DOHH2 (cell line): ENCODE measurements at regions not wholly inside any gene's neighbourhood (a gene's known extent, or its start where the extent isn't known, plus 50 kb on each side); places are given as distances from the start of the nearest gene placed in this dataset.

ENCODE experiments used
- H3F3A ChIP-seq: fragments of 200-600 bp; sonication (generic), shearing (Covaris generic); 2 replicates; pipeline ENCODE4 v1.6.0; 2016; ENCODE audit warnings: antibody characterized with exemption, mild to moderate bottlenecking; ENCODE audit not compliant: control insufficient read depth, insufficient read depth
- H3K27ac ChIP-seq: fragments of 200-600 bp; sonication (generic); 2 replicates; pipeline ENCODE4 v1.5.1; 2014; ENCODE audit warnings: low read depth, mild to moderate bottlenecking, low read length, moderate library complexity
- H3K27me3 ChIP-seq: fragments of 200-600 bp; sonication (generic); 2 replicates; pipeline ENCODE4 v1.6.1; 2014; ENCODE audit warnings: mild to moderate bottlenecking, low read length, mixed read lengths; ENCODE audit not compliant: control insufficient read depth
- H3K36me3 ChIP-seq: fragments of 200-600 bp; sonication (generic); 2 replicates; pipeline ENCODE4 v1.6.1; 2014; ENCODE audit warnings: mild to moderate bottlenecking, low read length, moderate library complexity, mixed read lengths; ENCODE audit not compliant: control insufficient read depth
- H3K4me1 ChIP-seq: fragments of 200-600 bp; sonication (generic); 2 replicates; pipeline ENCODE4 v1.6.1; 2014; ENCODE audit warnings: mild to moderate bottlenecking, low read length, mixed read lengths; ENCODE audit not compliant: control insufficient read depth
- H3K4me2 ChIP-seq: fragments of 200-600 bp; sonication (generic); 2 replicates; pipeline ENCODE4 v1.6.0; 2014; ENCODE audit warnings: mild to moderate bottlenecking, low read length, moderate library complexity
- H3K4me3 ChIP-seq: fragments of 200-600 bp; sonication (generic); 2 replicates; pipeline ENCODE4 v1.5.1; 2014; ENCODE audit warnings: mild to moderate bottlenecking, low read length, mixed read lengths
- H3K79me2 ChIP-seq: fragments of 200-600 bp; sonication (generic); 2 replicates; pipeline ENCODE4 v1.6.1; 2014; ENCODE audit warnings: mild to moderate bottlenecking, low read length, mixed read lengths; ENCODE audit not compliant: control insufficient read depth
- H3K9me2 ChIP-seq: fragments of 200-600 bp; sonication (generic); replicated peaks from 2 replicates; pipeline ENCODE4 v1.6.1; 2014; ENCODE audit warnings: mild to moderate bottlenecking, low read length, mixed read lengths; ENCODE audit not compliant: control insufficient read depth
- H3K9me3 ChIP-seq: fragments of 200-600 bp; sonication (generic); 2 replicates; pipeline ENCODE4 v1.6.1; 2014; ENCODE audit warnings: antibody characterized with exemption, low read length, mixed read lengths; ENCODE audit not compliant: control insufficient read depth, insufficient read depth
- H4K20me1 ChIP-seq: fragments of 200-600 bp; sonication (generic); 2 replicates; pipeline ENCODE4 v1.6.0; 2014; ENCODE audit warnings: low read depth, mild to moderate bottlenecking, antibody characterized with exemption, low read length, moderate library complexity; ENCODE audit not compliant: control insufficient read depth, insufficient read depth
- EZH2phosphoT487 ChIP-seq: fragments of 200-600 bp; sonication (generic); IDR thresholded peaks from 2 replicates; pipeline ENCODE4 v1.6.1; 2017; ENCODE audit warnings: borderline replicate concordance, mild to moderate bottlenecking, antibody characterized with exemption, low read length, moderate library complexity, mixed read lengths
- TF ChIP-seq, protein P1 (sequence below): fragments of 200-600 bp; sonication (generic); IDR thresholded peaks from one replicate; pipeline ENCODE4 v1.5.1; 2014; ENCODE audit warnings: antibody characterized with exemption, mild to moderate bottlenecking, low read depth, low read length; ENCODE audit not compliant: poor library complexity, severe bottlenecking

DNA sequence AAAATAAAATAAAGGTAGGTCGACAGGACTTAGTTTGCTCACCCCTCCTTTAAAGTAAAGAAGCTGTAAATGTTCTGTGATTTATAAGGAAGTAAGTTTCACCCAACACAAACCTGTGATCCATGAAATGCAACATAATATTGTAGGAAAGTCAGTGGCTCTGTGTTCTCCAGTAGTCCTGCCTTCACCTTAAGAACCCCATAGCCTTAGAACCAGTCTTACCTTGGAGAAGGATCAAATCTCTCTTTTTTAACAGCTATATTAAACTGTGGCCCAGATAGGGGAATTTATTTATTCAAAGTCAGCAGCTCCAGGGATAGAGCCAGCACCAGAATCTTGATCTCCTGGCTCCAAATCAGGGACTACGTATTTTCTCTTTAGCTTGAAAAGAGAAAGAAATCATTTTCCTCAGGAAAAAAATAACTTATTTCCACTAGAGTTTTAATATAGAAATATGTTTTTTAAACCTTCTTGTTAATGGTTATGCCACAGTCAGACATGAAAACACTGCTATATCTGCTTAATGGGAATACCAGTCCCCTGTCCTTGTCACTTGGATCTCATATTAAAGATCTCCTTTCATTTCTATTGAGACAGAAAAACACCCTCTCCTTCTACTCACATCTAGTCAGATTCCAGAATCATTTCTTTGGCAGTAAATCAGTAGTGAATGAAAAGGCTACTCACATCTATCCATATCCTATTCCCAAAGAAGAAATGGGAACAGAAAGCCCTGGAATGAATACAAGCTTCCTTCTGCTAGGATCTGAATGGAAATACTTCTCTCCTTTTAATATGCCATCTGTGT lies 269.2 kb upstream of the TNC start:
- H3F3A ChIP-seq: no peaks in the 10 kb centered on the region
- H3K27ac ChIP-seq: no peak overlapping the region
- no peaks in the 10 kb centered on the region for H3K9me2 ChIP-seq
- no peaks in the 10 kb centered on the region for H3K36me3 ChIP-seq
- no peaks in the 10 kb centered on the region for H3K27me3 ChIP-seq
- no peak overlapping the region for H3K4me2 ChIP-seq
- H4K20me1 ChIP-seq: no peaks in the 10 kb centered on the region
- no peaks in the 10 kb centered on the region for H3K79me2 ChIP-seq
- no peaks in the 10 kb centered on the region for H3K4me1 ChIP-seq
- TF ChIP-seq, protein P1, sequence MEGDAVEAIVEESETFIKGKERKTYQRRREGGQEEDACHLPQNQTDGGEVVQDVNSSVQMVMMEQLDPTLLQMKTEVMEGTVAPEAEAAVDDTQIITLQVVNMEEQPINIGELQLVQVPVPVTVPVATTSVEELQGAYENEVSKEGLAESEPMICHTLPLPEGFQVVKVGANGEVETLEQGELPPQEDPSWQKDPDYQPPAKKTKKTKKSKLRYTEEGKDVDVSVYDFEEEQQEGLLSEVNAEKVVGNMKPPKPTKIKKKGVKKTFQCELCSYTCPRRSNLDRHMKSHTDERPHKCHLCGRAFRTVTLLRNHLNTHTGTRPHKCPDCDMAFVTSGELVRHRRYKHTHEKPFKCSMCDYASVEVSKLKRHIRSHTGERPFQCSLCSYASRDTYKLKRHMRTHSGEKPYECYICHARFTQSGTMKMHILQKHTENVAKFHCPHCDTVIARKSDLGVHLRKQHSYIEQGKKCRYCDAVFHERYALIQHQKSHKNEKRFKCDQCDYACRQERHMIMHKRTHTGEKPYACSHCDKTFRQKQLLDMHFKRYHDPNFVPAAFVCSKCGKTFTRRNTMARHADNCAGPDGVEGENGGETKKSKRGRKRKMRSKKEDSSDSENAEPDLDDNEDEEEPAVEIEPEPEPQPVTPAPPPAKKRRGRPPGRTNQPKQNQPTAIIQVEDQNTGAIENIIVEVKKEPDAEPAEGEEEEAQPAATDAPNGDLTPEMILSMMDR: no peak
- TF ChIP-seq EZH2phosphoT487: no peak
- no peaks in the 10 kb centered on the region for H3K9me3 ChIP-seq
- H3K4me3 ChIP-seq: no peak overlapping the region

DNA sequence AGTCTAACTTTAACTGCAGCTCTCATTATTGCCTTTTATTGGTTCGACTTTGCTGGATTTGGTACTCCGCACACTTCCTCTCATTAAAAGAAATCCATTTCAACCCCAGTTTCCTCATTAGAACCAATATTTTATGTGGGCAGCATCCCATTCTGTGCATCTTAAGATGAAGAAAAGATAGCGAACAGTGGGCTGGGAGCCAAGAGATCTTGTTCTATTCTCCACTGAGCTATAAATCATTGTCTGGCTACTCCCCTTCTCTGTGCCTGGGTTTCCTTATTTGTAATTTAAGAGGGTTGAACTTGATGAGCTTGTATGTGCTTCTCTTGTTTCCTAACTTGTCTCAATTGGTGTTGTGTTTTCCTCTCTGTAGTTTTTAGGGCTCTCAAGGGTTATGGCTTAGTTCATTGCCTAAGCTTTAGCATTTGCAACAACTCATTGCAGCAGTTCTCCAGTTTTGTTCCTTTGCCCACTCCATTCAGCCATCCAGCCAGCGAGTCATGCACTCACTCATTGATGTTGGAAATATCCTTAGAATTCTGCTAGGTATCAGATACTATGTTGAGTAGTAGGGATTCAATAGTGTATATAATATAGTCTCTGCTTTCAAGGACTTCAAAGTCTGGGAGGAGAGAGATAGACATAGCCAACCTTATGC lies 273.3 kb upstream of the TNC start:
- H3K4me1 ChIP-seq: no peaks in the 10 kb centered on the region
- H3K27me3 ChIP-seq: no peaks in the 10 kb centered on the region
- H4K20me1 ChIP-seq: no peaks in the 10 kb centered on the region
- H3K79me2 ChIP-seq: no peaks in the 10 kb centered on the region
- H3K36me3 ChIP-seq: no peaks in the 10 kb centered on the region
- H3K9me2 ChIP-seq: no peaks in the 10 kb centered on the region
- H3K4me2 ChIP-seq: no peak overlapping the region
- no peak overlapping the region for H3K27ac ChIP-seq
- TF ChIP-seq, protein P1: no peak
- TF ChIP-seq EZH2phosphoT487: no peak
- H3K9me3 ChIP-seq: no peaks in the 10 kb centered on the region
- H3K4me3 ChIP-seq: no peak overlapping the region
- no peaks in the 10 kb centered on the region for H3F3A ChIP-seq

DNA sequence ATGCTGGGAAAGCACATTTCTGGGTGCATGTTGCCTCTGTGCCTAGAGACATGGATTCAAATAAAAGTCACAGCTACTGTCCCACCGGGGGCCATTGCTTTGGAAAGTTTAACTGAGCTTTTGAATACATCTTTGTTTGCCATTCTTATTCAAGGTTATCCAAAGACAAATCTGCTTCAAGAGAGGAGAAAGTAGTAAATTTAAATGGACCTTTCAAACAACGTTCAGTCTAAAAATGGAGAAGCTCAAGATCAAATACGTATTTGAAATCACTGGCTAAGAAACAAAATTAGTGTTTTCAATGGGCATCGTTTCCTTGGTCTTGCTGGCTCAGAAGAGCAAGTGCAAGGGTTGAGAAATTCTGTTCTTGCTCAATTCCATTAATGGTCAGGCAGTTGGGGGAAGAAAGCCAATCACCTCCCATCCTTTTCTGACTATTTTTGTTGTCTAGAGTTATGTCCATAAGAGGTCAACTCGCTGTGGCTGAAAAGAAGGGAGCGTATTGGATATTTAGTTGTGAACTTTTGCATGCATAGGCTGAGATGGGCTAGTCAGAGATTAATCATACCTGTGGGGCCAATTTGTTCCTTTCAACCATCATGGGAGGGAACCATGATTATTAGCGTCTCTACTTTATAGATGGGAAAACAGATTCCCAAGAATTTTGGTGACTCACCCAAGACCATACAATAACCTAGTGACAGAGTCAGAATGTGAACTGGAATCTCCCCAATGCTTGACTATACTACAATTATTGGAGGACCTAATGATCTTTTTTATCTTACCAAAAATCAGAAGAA lies 276.2 kb upstream of the TNC start:
- Histone ChIP-seq H3F3A (no peaks in the 10 kb centered on the region), H3K9me3 (no peaks in the 10 kb centered on the region), H4K20me1 (no peaks in the 10 kb centered on the region), H3K4me1 (no peaks in the 10 kb centered on the region), H3K4me3 (no peak overlapping the region), H3K27me3 (no peaks in the 10 kb centered on the region), H3K27ac (no peak overlapping the region), H3K79me2 (no peaks in the 10 kb centered on the region), H3K9me2 (no peaks in the 10 kb centered on the region), H3K4me2 (no peak overlapping the region), H3K36me3 (no peaks in the 10 kb centered on the region)
- TF ChIP-seq EZH2phosphoT487: no peak
- TF ChIP-seq, protein P1: no peak
